ENCODE measurements at regions not wholly inside any gene's neighbourhood (a gene's known extent, or its start where the extent isn't known, plus 50 kb on each side); places are given as distances from the start of the nearest gene placed in this dataset.
"Not testable (repeated sequence)": the region's sequence is repeated elsewhere in the genome, so short reads cannot be mapped to it uniquely, and the experiment has no call there.

GRCh38 chr11:23846902-23847422, 649.9 kb upstream of the LUZP2 start:
- Mint-ChIP-seq H3K9me3 (peaks cover 2 to 7% (median 4%) of the 10 kb centered on the region in 3 donors), H3K27ac (no peak overlapping the region), H3K27me3 (no peaks in the 10 kb centered on the region), H3K36me3 (no peaks in the 10 kb centered on the region), H3K4me1 (no peaks in the 10 kb centered on the region), H3K4me3 (no peak overlapping the region)

GRCh38 chr11:23851216-23851615, 645.6 kb upstream of the LUZP2 start:
- Mint-ChIP-seq H3K27ac (no peak overlapping the region), H3K4me1 (no peaks in the 10 kb centered on the region), H3K9me3 (peaks cover 0 to 4% (median 0%) of the 10 kb centered on the region in 3 donors), H3K36me3 (no peaks in the 10 kb centered on the region), H3K4me3 (no peak overlapping the region), H3K27me3 (no peaks in the 10 kb centered on the region)

GRCh38 chr11:23856654-23857053, 640.2 kb upstream of the LUZP2 start:
- Mint-ChIP-seq H3K27me3 (no peaks in the 10 kb centered on the region), H3K36me3 (no peaks in the 10 kb centered on the region), H3K27ac (no peak overlapping the region), H3K9me3 (no peaks in the 10 kb centered on the region), H3K4me3 (no peak overlapping the region), H3K4me1 (no peaks in the 10 kb centered on the region)

- no peaks in the 10 kb centered on the region for H3K36me3 Mint-ChIP-seq
- H3K27ac Mint-ChIP-seq, result no peak overlapping the region
- no peaks in the 10 kb centered on the region for H3K27me3 Mint-ChIP-seq
- H3K4me1 Mint-ChIP-seq, result no peaks in the 10 kb centered on the region
- no peak overlapping the region for H3K4me3 Mint-ChIP-seq
- peaks cover 0 to 2% (median 0%) of the 10 kb centered on the region in 3 donors for H3K9me3 Mint-ChIP-seq
Measured at GRCh38 chr11:23859087-23859486, 637.8 kb upstream of the LUZP2 start.

- peaks cover 0 to 2% (median 0%) of the 10 kb centered on the region in 3 donors for H3K9me3 Mint-ChIP-seq
- H3K27me3 Mint-ChIP-seq, result no peaks in the 10 kb centered on the region
- H3K4me3 Mint-ChIP-seq, result no peak overlapping the region
- no peaks in the 10 kb centered on the region for H3K36me3 Mint-ChIP-seq
- H3K27ac Mint-ChIP-seq, result no peak overlapping the region
- H3K4me1 Mint-ChIP-seq, result no peaks in the 10 kb centered on the region
Measured at GRCh38 chr11:23861615-23862014, 635.2 kb upstream of the LUZP2 start.

GRCh38 chr11:23865341-23865975, 631.4 kb upstream of the LUZP2 start:
- Mint-ChIP-seq H3K27ac (no peak overlapping the region), H3K4me3 (no peak overlapping the region), H3K9me3 (peaks cover 3 to 6% (median 4%) of the 10 kb centered on the region in 3 donors)

GRCh38 chr11:23866641-23867040, 630.2 kb upstream of the LUZP2 start:
- Mint-ChIP-seq H3K4me1 (no peaks in the 10 kb centered on the region), H3K4me3 (no peak overlapping the region), H3K27ac (no peak overlapping the region), H3K9me3 (peaks cover 3 to 13% (median 6%) of the 10 kb centered on the region in 3 donors), H3K36me3 (no peaks in the 10 kb centered on the region), H3K27me3 (no peaks in the 10 kb centered on the region)

More at GRCh38 chr11:23865341-23865975, 631.4 kb upstream of the LUZP2 start:
- Mint-ChIP-seq H3K36me3 (no peaks in the 10 kb centered on the region), H3K27me3 (no peaks in the 10 kb centered on the region), H3K4me1 (no peaks in the 10 kb centered on the region)

GRCh38 chr11:23869671-23870070, 627.2 kb upstream of the LUZP2 start:
- Mint-ChIP-seq H3K36me3 (no peaks in the 10 kb centered on the region), H3K9me3 (peaks cover 4 to 18% (median 6%) of the 10 kb centered on the region in 3 donors), H3K27ac (no peak overlapping the region), H3K4me3 (no peak overlapping the region), H3K27me3 (no peaks in the 10 kb centered on the region), H3K4me1 (no peaks in the 10 kb centered on the region)

- no peaks in the 10 kb centered on the region for H3K27me3 Mint-ChIP-seq
- peaks cover 4 to 18% (median 6%) of the 10 kb centered on the region in 3 donors for H3K9me3 Mint-ChIP-seq
- H3K4me1 Mint-ChIP-seq, result no peaks in the 10 kb centered on the region
- no peak overlapping the region for H3K27ac Mint-ChIP-seq
- no peaks in the 10 kb centered on the region for H3K36me3 Mint-ChIP-seq
- no peak overlapping the region for H3K4me3 Mint-ChIP-seq
Measured at GRCh38 chr11:23873406-23873805, 623.4 kb upstream of the LUZP2 start.

- Mint-ChIP-seq H3K4me1 (no peaks in the 10 kb centered on the region), H3K36me3 (no peaks in the 10 kb centered on the region), H3K27ac (no peak overlapping the region), H3K4me3 (no peak overlapping the region), H3K27me3 (no peaks in the 10 kb centered on the region), H3K9me3 (peaks cover 3 to 17% (median 8%) of the 10 kb centered on the region in 3 donors)
Measured at GRCh38 chr11:23875176-23875850, 621.5 kb upstream of the LUZP2 start.

GRCh38 chr11:23883426-23884048, 613.3 kb upstream of the LUZP2 start:
- H3K27me3 Mint-ChIP-seq, H3K4me3 Mint-ChIP-seq, H3K36me3 Mint-ChIP-seq, H3K4me1 Mint-ChIP-seq, H3K9me3 Mint-ChIP-seq, H3K27ac Mint-ChIP-seq: not testable (repeated sequence)

GRCh38 chr11:23884341-23884740, 612.5 kb upstream of the LUZP2 start:
- no peak overlapping the region for H3K27ac Mint-ChIP-seq
- no peaks in the 10 kb centered on the region for H3K27me3 Mint-ChIP-seq
- peaks cover 3% of the 10 kb centered on the region in 3 donors for H3K9me3 Mint-ChIP-seq
- no peaks in the 10 kb centered on the region for H3K4me1 Mint-ChIP-seq
- no peaks in the 10 kb centered on the region for H3K36me3 Mint-ChIP-seq
- H3K4me3 Mint-ChIP-seq, result no peak overlapping the region

- Mint-ChIP-seq H3K4me1 (no peaks in the 10 kb centered on the region), H3K36me3 (no peaks in the 10 kb centered on the region), H3K27ac (no peak overlapping the region), H3K9me3 (peaks cover 0 to 4% (median 0%) of the 10 kb centered on the region in 3 donors), H3K4me3 (no peak overlapping the region), H3K27me3 (no peaks in the 10 kb centered on the region)
Measured at GRCh38 chr11:23885801-23886200, 611.1 kb upstream of the LUZP2 start.

GRCh38 chr11:23887122-23887521, 609.7 kb upstream of the LUZP2 start:
- H3K36me3 Mint-ChIP-seq, H3K9me3 Mint-ChIP-seq, H3K27ac Mint-ChIP-seq, H3K4me3 Mint-ChIP-seq, H3K4me1 Mint-ChIP-seq, H3K27me3 Mint-ChIP-seq: not testable (repeated sequence)

- peaks cover 3 to 5% (median 4%) of the 10 kb centered on the region in 3 donors for H3K9me3 Mint-ChIP-seq
- no peak overlapping the region for H3K27ac Mint-ChIP-seq
- no peaks in the 10 kb centered on the region for H3K27me3 Mint-ChIP-seq
- H3K4me3 Mint-ChIP-seq, result no peak overlapping the region
- no peaks in the 10 kb centered on the region for H3K36me3 Mint-ChIP-seq
- H3K4me1 Mint-ChIP-seq, result no peaks in the 10 kb centered on the region
Measured at GRCh38 chr11:23893126-23893525, 603.7 kb upstream of the LUZP2 start.
